GM21737 (cell line): ENCODE measurements at regions not wholly inside any gene's neighbourhood (a gene's known extent, or its start where the extent isn't known, plus 50 kb on each side); places are given as distances from the start of the nearest gene placed in this dataset.

Source experiments
- ATAC-seq: cut with Tn5 transposase; IDR thresholded peaks from one replicate; pipeline ENCODE4 v1.9.1; 2021; ENCODE audit warnings: mild to moderate bottlenecking, moderate library complexity; ENCODE audit not compliant: unreplicated experiment

- no peak for ATAC-seq
Measured at GRCh38 chr7:156234192-156234591, 406.4 kb upstream of the RNF32 start.

GRCh38 chr7:156232931-156233705 lies 407.5 kb upstream of the RNF32 start:
- no peak for ATAC-seq

- ATAC-seq, result no peak
Measured at GRCh38 chr7:156230576-156230975, 410.0 kb upstream of the RNF32 start.

- no peak for ATAC-seq
Measured at GRCh38 chr7:156224833-156225225, 412.6 kb upstream of the SHH start.

GRCh38 chr7:156223935-156224832 lies 411.9 kb upstream of the SHH start:
- no peak for ATAC-seq

GRCh38 chr7:156222611-156223010 lies 410.3 kb upstream of the SHH start:
- no peak for ATAC-seq

- no peak for ATAC-seq
Measured at GRCh38 chr7:156222151-156222550, 409.9 kb upstream of the SHH start.

GRCh38 chr7:156220701-156221100 lies 408.4 kb upstream of the SHH start:
- no peak for ATAC-seq

- ATAC-seq, result no peak
Measured at GRCh38 chr7:156220078-156220605, 407.9 kb upstream of the SHH start.

GRCh38 chr7:156219307-156220077 lies 407.2 kb upstream of the SHH start:
- ATAC-seq, result no peak

GRCh38 chr7:156218544-156219306 lies 406.5 kb upstream of the SHH start:
- no peak for ATAC-seq

GRCh38 chr7:156217803-156218202 lies 405.5 kb upstream of the SHH start:
- ATAC-seq, result no peak

- no peak for ATAC-seq
Measured at GRCh38 chr7:156209087-156209486, 396.8 kb upstream of the SHH start.

GRCh38 chr7:156207306-156207705 lies 395.0 kb upstream of the SHH start:
- no peak for ATAC-seq

- ATAC-seq, result no peak
Measured at GRCh38 chr7:156206174-156206573, 393.9 kb upstream of the SHH start.

- ATAC-seq, result no peak
Measured at GRCh38 chr7:156204820-156205219, 392.6 kb upstream of the SHH start.

GRCh38 chr7:156203923-156204322 lies 391.7 kb upstream of the SHH start:
- ATAC-seq, result no peak

- ATAC-seq, result no peak
Measured at GRCh38 chr7:156198277-156198676, 386.0 kb upstream of the SHH start.

- no peak for ATAC-seq
Measured at GRCh38 chr7:156196649-156197048, 384.4 kb upstream of the SHH start.

- no peak for ATAC-seq
Measured at GRCh38 chr7:156195276-156195675, 383.0 kb upstream of the SHH start.
